ENCODE measurements at regions not wholly inside any gene's neighbourhood (a gene's known extent, or its start where the extent isn't known, plus 50 kb on each side); places are given as distances from the start of the nearest gene placed in this dataset.
"Not testable (repeated sequence)": the region's sequence is repeated elsewhere in the genome, so short reads cannot be mapped to it uniquely, and the experiment has no call there.

DNA sequence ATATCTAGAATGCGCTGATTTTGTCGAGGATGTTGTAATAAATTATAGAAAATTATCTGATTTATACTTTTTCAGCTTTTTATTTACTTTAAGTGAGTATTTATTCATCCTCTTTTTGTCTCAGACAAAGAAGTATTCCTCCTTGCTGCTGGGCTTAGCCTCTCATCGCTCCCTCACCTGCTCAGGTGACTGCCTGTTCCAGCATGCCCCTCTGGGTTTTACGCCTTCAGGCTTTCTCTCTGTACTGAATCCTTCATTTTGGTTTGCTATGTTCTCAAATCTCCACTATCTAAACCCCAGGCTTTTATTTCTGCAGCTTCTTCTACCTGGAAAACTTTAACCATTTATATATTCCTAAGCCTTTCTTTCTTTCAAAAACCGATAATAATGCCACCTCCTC, 1650.9 kb upstream of the SEL1L start:
- Histone ChIP-seq H3K36me3 (ENCODE audit: control insufficient read depth in 2 of 2, extremely low read depth in 1 of 2, insufficient read depth in 2 of 2, low read length in 2 of 2) (no peaks in the 10 kb centered on the region), H3K9ac (replicated peaks; ENCODE audit: extremely low read depth, insufficient read depth, low read length) (no peak overlapping the region), H3K4me2 (ENCODE audit: insufficient read depth, low read length) (no peak overlapping the region), H3K79me2 (ENCODE audit: control insufficient read depth, insufficient read depth, low read length) (no peaks in the 10 kb centered on the region), H2AFZ (ENCODE audit: low read depth, low read length) (no peak overlapping the region), H3K27ac (ENCODE audit: insufficient read depth, low read depth, low read length) (no peak overlapping the region), H3K9me1 (replicated peaks; ENCODE audit: control insufficient read depth, extremely low read depth, insufficient read depth, low read length) (no peaks in the 10 kb centered on the region), H3K27me3 (ENCODE audit: control insufficient read depth in 2 of 2, insufficient read depth in 2 of 2, low read length in 2 of 2) (no peaks in the 10 kb centered on the region), H4K20me1 (replicated peaks; ENCODE audit: control insufficient read depth, extremely low read depth, insufficient read depth, low read length) (no peaks in the 10 kb centered on the region), H3K4me1 (ENCODE audit: control insufficient read depth, extremely low read depth, insufficient read depth, low read length) (no peaks in the 10 kb centered on the region), H3K4me3 (replicated peaks in 1 of 3; ENCODE audit: insufficient read depth in 1 of 3, low read depth in 1 of 3, low read length in 3 of 3) (no peak overlapping the region), H3K9me3 (replicated peaks; ENCODE audit: control insufficient read depth, insufficient read depth, low read length) (no peaks in the 10 kb centered on the region)
- intact Hi-C loops (cut with micrococcal nuclease) (no loop called here), dilution Hi-C loops (cut with MboI; ENCODE audit: extremely low pct_ligation_motif_present, low sequenced_read_pairs) (no loop called here)
- FAIRE-seq (no peak), DNase-seq (ENCODE audit: low read depth, low spot score) (no peak)
- ChIA-PET POLR2A (no interaction called here), CTCF (no interaction called here)
- BruUV-seq (replicated peaks), result no TSS peak
- no peak for TF ChIP-seq MYC (IDR thresholded peaks at IDR 0.05; ENCODE audit: low read depth, low read length)

GRCh38 chr14:83188311-83188710, 1654.7 kb upstream of the SEL1L start:
- H3K36me3 ChIP-seq (ENCODE audit: control insufficient read depth in 2 of 2, extremely low read depth in 1 of 2, insufficient read depth in 2 of 2, low read length in 2 of 2); H3K27me3 ChIP-seq (ENCODE audit: control insufficient read depth in 2 of 2, insufficient read depth in 2 of 2, low read length in 2 of 2); H3K9ac ChIP-seq (replicated peaks; ENCODE audit: extremely low read depth, insufficient read depth, low read length); H3K9me1 ChIP-seq (replicated peaks; ENCODE audit: control insufficient read depth, extremely low read depth, insufficient read depth, low read length); H3K79me2 ChIP-seq (ENCODE audit: control insufficient read depth, insufficient read depth, low read length); DNase-seq (ENCODE audit: low read depth, low spot score); H4K20me1 ChIP-seq (replicated peaks; ENCODE audit: control insufficient read depth, extremely low read depth, insufficient read depth, low read length); H2AFZ ChIP-seq (ENCODE audit: low read depth, low read length); dilution Hi-C loops (cut with MboI; ENCODE audit: extremely low pct_ligation_motif_present, low sequenced_read_pairs); intact Hi-C loops (cut with micrococcal nuclease); BruUV-seq (replicated peaks); H3K4me2 ChIP-seq (ENCODE audit: insufficient read depth, low read length); H3K4me3 ChIP-seq (replicated peaks in 1 of 3; ENCODE audit: insufficient read depth in 1 of 3, low read depth in 1 of 3, low read length in 3 of 3); POLR2A ChIA-PET; FAIRE-seq; H3K4me1 ChIP-seq (ENCODE audit: control insufficient read depth, extremely low read depth, insufficient read depth, low read length); H3K27ac ChIP-seq (ENCODE audit: insufficient read depth, low read depth, low read length); H3K9me3 ChIP-seq (replicated peaks; ENCODE audit: control insufficient read depth, insufficient read depth, low read length): not testable (repeated sequence)
- CTCF ChIA-PET, result interaction anchor here (1.2 kb wide), 1 partner anchor 15 kb away, joined by 3 read pairs; no protein-coding TSS in a partner anchor

GRCh38 chr14:83196236-83196635, 1662.6 kb upstream of the SEL1L start:
- no peak overlapping the region for H2AFZ ChIP-seq (ENCODE audit: low read depth, low read length)
- H3K4me2 ChIP-seq (ENCODE audit: insufficient read depth, low read length), result no peak overlapping the region
- no TSS peak for BruUV-seq (replicated peaks)
- H3K4me3 ChIP-seq (replicated peaks in 1 of 3; ENCODE audit: insufficient read depth in 1 of 3, low read depth in 1 of 3, low read length in 3 of 3), result no peak overlapping the region
- no peaks in the 10 kb centered on the region for H3K4me1 ChIP-seq (ENCODE audit: control insufficient read depth, extremely low read depth, insufficient read depth, low read length)
- dilution Hi-C loops (cut with MboI; ENCODE audit: extremely low pct_ligation_motif_present, low sequenced_read_pairs), result no loop called here
- no peaks in the 10 kb centered on the region for H3K9me3 ChIP-seq (replicated peaks; ENCODE audit: control insufficient read depth, insufficient read depth, low read length)
- no peaks in the 10 kb centered on the region for H4K20me1 ChIP-seq (replicated peaks; ENCODE audit: control insufficient read depth, extremely low read depth, insufficient read depth, low read length)
- no peak for TF ChIP-seq FOS (IDR thresholded peaks at IDR 0.05; ENCODE audit: borderline replicate concordance, insufficient read depth, low read length)
- TF ChIP-seq EZH2 (IDR thresholded peaks at IDR 0.05; ENCODE audit: borderline replicate concordance, low read depth, low read length, severe bottlenecking), result no peak
- no peak for TF ChIP-seq MYC (IDR thresholded peaks at IDR 0.05; ENCODE audit: low read depth, low read length)
- no peak for TF ChIP-seq POLR2AphosphoS5 (IDR thresholded peaks at IDR 0.05; ENCODE audit: insufficient read depth, low read depth, low read length)
- no peak for TF ChIP-seq MAX (IDR thresholded peaks at IDR 0.05; ENCODE audit: insufficient read depth, insufficient read length)
- TF ChIP-seq CTCF (IDR thresholded peaks at IDR 0.05; ENCODE audit: extremely low read depth in 1 of 2, insufficient read depth in 1 of 2, low read depth in 1 of 2, low read length in 2 of 2), result no peak
- no peak overlapping the region for H3K27ac ChIP-seq (ENCODE audit: insufficient read depth, low read depth, low read length)
- H3K9me1 ChIP-seq (replicated peaks; ENCODE audit: control insufficient read depth, extremely low read depth, insufficient read depth, low read length), result no peaks in the 10 kb centered on the region
- FAIRE-seq (no peak), DNase-seq (ENCODE audit: low read depth, low spot score) (no peak)
- H3K79me2 ChIP-seq (ENCODE audit: control insufficient read depth, insufficient read depth, low read length), result no peaks in the 10 kb centered on the region
- H3K9ac ChIP-seq (replicated peaks; ENCODE audit: extremely low read depth, insufficient read depth, low read length), result no peak overlapping the region
- intact Hi-C loops (cut with micrococcal nuclease), result no loop called here
- no peaks in the 10 kb centered on the region for H3K27me3 ChIP-seq (ENCODE audit: control insufficient read depth in 2 of 2, insufficient read depth in 2 of 2, low read length in 2 of 2)
- H3K36me3 ChIP-seq (ENCODE audit: control insufficient read depth in 2 of 2, extremely low read depth in 1 of 2, insufficient read depth in 2 of 2, low read length in 2 of 2), result no peaks in the 10 kb centered on the region
- ChIA-PET POLR2A (no interaction called here), CTCF (no interaction called here)
